C4-2B (cell line): ENCODE measurements at regions not wholly inside any gene's neighbourhood (a gene's known extent, or its start where the extent isn't known, plus 50 kb on each side); places are given as distances from the start of the nearest gene placed in this dataset.

Experiments used
- H3K27ac ChIP-seq: fragments of 450-650 bp; 2 replicates; pipeline ENCODE4 v1.5.1; 2017
- ZFX ChIP-seq: fragments of 450-650 bp; IDR thresholded peaks from 2 replicates; pipeline ENCODE4 v1.6.1; 2017
- TF ChIP-seq, protein P1 (sequence below): fragments of 450-650 bp; conservative IDR thresholded peaks from 2 replicates; pipeline ENCODE4 v1.5.1; 2017; ENCODE audit warnings: mild to moderate bottlenecking

DNA sequence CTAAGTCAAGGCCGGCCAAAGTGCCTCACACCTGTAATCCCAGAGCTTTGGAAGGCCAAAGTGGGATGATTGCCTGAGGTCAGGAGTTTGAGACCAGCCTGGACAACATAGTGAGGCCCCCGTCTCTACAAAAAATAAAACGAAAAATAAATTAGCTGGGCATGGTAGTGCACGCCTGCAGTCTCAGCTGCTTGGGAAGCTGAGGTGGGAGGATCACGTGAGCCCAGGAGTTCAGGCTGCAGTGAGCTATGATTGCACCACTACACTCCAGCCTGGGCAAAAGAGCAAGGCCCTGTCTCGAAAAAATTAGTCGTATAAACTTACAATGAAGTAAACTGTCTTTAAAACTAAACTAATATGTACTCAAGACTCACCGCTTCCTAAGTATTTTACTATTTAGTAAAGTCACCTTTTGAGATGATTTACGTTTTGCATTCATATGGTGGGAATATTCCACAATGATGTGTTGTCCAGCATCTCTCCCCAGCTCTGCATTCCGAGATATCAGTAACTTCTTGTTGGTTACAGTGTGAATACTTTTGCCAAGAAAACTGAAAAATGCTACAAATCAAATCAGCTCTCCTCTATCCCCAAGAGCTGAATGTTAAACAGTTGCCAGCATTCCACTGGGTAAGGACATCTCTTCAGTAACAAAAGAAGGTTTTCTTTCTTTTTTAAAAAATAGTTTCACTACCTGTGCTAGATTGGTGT, 84.9 kb upstream of the C21orf91 start:
- H3K27ac ChIP-seq: no peak overlapping the region
- no peak for TF ChIP-seq ZFX
- TF ChIP-seq, protein P1, sequence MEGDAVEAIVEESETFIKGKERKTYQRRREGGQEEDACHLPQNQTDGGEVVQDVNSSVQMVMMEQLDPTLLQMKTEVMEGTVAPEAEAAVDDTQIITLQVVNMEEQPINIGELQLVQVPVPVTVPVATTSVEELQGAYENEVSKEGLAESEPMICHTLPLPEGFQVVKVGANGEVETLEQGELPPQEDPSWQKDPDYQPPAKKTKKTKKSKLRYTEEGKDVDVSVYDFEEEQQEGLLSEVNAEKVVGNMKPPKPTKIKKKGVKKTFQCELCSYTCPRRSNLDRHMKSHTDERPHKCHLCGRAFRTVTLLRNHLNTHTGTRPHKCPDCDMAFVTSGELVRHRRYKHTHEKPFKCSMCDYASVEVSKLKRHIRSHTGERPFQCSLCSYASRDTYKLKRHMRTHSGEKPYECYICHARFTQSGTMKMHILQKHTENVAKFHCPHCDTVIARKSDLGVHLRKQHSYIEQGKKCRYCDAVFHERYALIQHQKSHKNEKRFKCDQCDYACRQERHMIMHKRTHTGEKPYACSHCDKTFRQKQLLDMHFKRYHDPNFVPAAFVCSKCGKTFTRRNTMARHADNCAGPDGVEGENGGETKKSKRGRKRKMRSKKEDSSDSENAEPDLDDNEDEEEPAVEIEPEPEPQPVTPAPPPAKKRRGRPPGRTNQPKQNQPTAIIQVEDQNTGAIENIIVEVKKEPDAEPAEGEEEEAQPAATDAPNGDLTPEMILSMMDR: no peak

DNA sequence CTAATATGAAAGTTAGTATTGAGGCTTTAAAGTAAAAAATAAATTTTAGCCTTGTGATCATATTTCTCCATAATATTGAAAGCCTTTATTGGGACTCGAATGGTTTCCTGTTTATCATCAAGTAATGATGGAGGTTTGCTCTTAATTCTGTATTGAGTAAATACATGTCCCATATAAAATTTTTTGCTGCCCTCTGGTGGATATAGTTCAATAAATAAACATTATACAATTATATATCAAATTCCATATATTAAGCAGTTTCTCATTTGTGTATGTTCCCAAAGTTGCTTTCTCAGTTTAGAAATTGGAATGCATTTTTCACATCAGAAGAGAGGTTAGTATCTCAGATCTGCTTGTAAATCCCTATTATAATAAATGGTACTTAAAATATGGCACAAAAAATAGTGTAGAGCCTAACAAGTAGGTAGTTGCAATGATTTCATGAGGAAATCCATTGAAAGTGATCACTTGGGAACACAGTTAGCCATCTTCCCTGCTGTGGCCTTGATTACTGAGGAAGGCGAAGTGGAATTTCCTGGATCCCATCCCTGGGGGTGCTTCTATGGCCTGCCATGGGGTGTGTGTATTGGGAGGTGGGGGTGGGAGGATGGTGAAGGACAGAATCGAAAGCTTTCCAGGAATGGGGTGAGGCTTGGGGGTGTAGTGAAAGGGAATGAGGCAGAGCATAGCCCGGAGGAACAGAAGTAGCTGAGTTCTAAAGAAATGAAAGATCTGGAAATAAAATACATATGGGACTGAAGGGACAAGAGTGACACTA, 84.1 kb upstream of the C21orf91 start:
- TF ChIP-seq, protein P1: peak; percentile 31
- no peak for TF ChIP-seq ZFX
- H3K27ac ChIP-seq: no peak overlapping the region

DNA sequence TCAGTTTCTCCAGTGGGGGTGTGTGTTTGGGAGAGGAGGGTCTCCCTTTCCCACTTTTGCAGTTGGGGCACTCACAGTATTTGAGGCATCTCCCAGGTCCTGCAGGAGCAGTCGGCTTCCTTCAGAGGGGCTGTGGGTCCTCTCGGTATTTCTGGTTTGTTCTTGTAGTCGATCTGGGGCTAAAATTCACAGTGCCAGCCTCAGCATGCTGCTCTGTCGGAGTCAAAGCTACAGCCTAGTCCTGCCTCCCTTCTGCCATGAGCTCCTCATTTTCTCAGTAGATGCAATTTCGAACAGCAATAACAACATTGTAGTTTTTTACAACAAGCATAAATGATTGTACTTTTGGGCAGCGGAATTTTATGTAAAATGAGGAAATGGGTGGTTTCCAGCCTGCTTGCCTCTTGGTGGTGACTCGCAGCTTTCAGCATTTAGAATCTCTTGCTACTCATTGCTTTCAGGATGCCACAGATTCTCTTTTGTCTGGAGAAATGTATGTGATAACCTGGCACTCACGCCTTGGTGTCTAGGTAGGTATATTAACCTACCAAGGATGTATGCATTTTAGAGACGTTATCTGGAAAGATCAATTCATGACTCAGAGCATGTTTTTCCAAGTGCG, 82.4 kb upstream of the C21orf91 start:
- no peak overlapping the region for H3K27ac ChIP-seq
- TF ChIP-seq, protein P1: no peak
- TF ChIP-seq ZFX: no peak

- TF ChIP-seq ZFX: no peak
- TF ChIP-seq, protein P1: no peak
- no peak overlapping the region for H3K27ac ChIP-seq
These were observed 81.8 kb upstream of the C21orf91 start for GRCh38 chr21:17900990-17901385.

- H3K27ac ChIP-seq: no peak overlapping the region
- TF ChIP-seq, protein P1: no peak
- no peak for TF ChIP-seq ZFX
These were observed 81.3 kb upstream of the C21orf91 start for GRCh38 chr21:17900281-17900989.

DNA sequence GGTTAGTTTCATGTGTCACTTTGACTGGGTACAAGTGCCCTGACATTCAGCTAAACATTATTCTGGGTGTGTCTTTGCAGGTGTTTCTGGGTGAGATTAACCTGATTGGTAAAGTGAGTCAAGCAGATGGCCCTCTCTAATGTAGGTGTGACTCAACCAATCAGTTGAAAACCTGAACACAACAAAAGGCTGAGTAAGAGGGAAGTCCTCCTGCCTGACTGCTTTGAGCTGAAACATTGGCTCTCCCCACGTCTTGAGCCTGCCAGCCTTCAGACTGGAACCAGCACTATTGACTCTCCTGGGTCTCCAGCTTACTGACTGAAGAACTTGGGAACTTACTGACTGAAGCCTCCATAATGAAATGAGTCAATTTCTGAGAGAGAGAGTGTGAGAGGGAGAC, 70.0 kb upstream of the C21orf91 start:
- H3K27ac ChIP-seq: no peak overlapping the region
- TF ChIP-seq, protein P1: no peak
- TF ChIP-seq ZFX: no peak
